ENCODE measurements at regions not wholly inside any gene's neighbourhood (a gene's known extent, or its start where the extent isn't known, plus 50 kb on each side); places are given as distances from the start of the nearest gene placed in this dataset.

- TF ChIP-seq CTCF (IDR thresholded peaks at IDR 0.05 in 8 of 11, conservative IDR thresholded peaks at IDR 0.05 in 3 of 11) (no peak), POLR2AphosphoS5 (IDR thresholded peaks at IDR 0.05) (no peak), POLR2A (IDR thresholded peaks at IDR 0.05) (no peak)
These were observed 137.5 kb upstream of the TBL1XR1 start for GRCh38 chr3:177334803-177335202.

All from spleen (tissue), 7 donors.